PC-9 (cell line): ENCODE measurements at regions not wholly inside any gene's neighbourhood (a gene's known extent, or its start where the extent isn't known, plus 50 kb on each side); places are given as distances from the start of the nearest gene placed in this dataset.

ENCODE experiments used
- BruUV-seq: library from RNA; stranded (reverse); fragments of 400-500 nt; replicated peaks from 2 replicates; lab custom pipeline; 2021; lab: Mats Ljungman, UMichigan
- CTCF ChIA-PET: fragments of 300-600 bp; sonication (Branson Sonifier 250); formaldehyde crosslinking; loops from one replicate; lab custom pipeline; 2022; ENCODE audit warnings: antibody characterized with exemption; lab: Charles Lee
- POLR2A ChIA-PET: fragments of 300-600 bp; sonication (Branson Sonifier 250); formaldehyde crosslinking; loops from one replicate; lab custom pipeline; 2022; ENCODE audit warnings: antibody characterized with exemption; ENCODE audit not compliant: unreplicated experiment; lab: Charles Lee
- DNase-seq, 2 experiments: peaks; one replicate each; pipeline versions ENCODE4 v3.0.0 to v3.0.0-alpha.2; 2015 to 2022; ENCODE audit warnings: mixed read lengths in 1 of 2
- H2AFZ ChIP-seq: fragments of 200-600 bp; sonication (generic); 2 replicates; pipeline ENCODE4 v1.8.1; 2017; ENCODE audit warnings: antibody characterized with exemption
- H3F3A ChIP-seq: fragments of 200-600 bp; sonication (generic); 2 replicates; pipeline ENCODE4 v1.8.1; 2017; ENCODE audit warnings: antibody characterized with exemption, mild to moderate bottlenecking, low read depth; ENCODE audit not compliant: insufficient read depth
- H3K27ac ChIP-seq: fragments of 200-600 bp; sonication (generic); 2 replicates; pipeline ENCODE4 v1.6.1; 2016; ENCODE audit warnings: mixed run types
- H3K27me3 ChIP-seq: fragments of 200-600 bp; sonication (generic); 2 replicates; pipeline ENCODE4 v1.6.1; 2016; ENCODE audit warnings: low read depth, mixed run types; ENCODE audit not compliant: insufficient read depth
- H3K36me3 ChIP-seq: fragments of 200-600 bp; sonication (generic); 2 replicates; pipeline ENCODE4 v1.6.1; 2016; ENCODE audit warnings: low read depth, mixed run types
- H3K4me1 ChIP-seq: fragments of 200-600 bp; sonication (generic); replicated peaks from 2 replicates; pipeline ENCODE4 v1.6.1; 2016; ENCODE audit warnings: mixed run types; ENCODE audit not compliant: insufficient read depth
- H3K4me2 ChIP-seq: fragments of 200-600 bp; sonication (generic); 2 replicates; pipeline ENCODE4 v1.6.1; 2017; ENCODE audit warnings: mixed run types
- H3K4me3 ChIP-seq: fragments of 200-600 bp; sonication (generic); 2 replicates; pipeline ENCODE4 v1.6.1; 2016; ENCODE audit warnings: mixed run types
- H3K79me2 ChIP-seq: fragments of 200-600 bp; sonication (generic); 2 replicates; pipeline ENCODE4 v1.6.1; 2017; ENCODE audit warnings: low read depth, mixed run types
- H3K9me2 ChIP-seq: fragments of 200-600 bp; sonication (generic); 2 replicates; pipeline ENCODE4 v1.8.1; 2017; ENCODE audit warnings: mild to moderate bottlenecking; ENCODE audit not compliant: insufficient read depth
- H3K9me3 ChIP-seq: fragments of 200-600 bp; sonication (generic); 2 replicates; pipeline ENCODE4 v1.8.1; 2016; ENCODE audit warnings: low read depth; ENCODE audit not compliant: insufficient read depth
- H4K20me1 ChIP-seq: fragments of 200-600 bp; sonication (generic); 2 replicates; pipeline ENCODE4 v1.8.1; 2017; ENCODE audit not compliant: insufficient read depth
- CTCF ChIP-seq: fragments of 200-600 bp; sonication (generic); conservative IDR thresholded peaks from 2 replicates; pipeline ENCODE4 v1.6.1; 2017; ENCODE audit warnings: mixed run types, antibody characterized with exemption, mild to moderate bottlenecking, moderate library complexity
- EZH2 ChIP-seq: fragments of 200-600 bp; sonication (generic); IDR thresholded peaks from 2 replicates; pipeline ENCODE4 v1.8.0; 2017; ENCODE audit warnings: antibody characterized with exemption, low read depth
- intact Hi-C: fragments of 100-400 bp; cut with micrococcal nuclease; formaldehyde crosslinking; loops from one replicate; pipeline ENCODE4 v1.10.0; 2022; ENCODE audit not compliant: unreplicated experiment

GRCh38 chr5:3833566-3833965 is 237.9 kb downstream of the IRX1 start:
- Histone ChIP-seq H3K27me3 (peaks cover 5% of the 10 kb centered on the region; the same call in 1 of the 2 replicates), H2AFZ (no peak overlapping the region), H3K4me3 (no peak overlapping the region), H3K9me3 (no peaks in the 10 kb centered on the region), H3K4me2 (no peak overlapping the region), H3K36me3 (no peaks in the 10 kb centered on the region), H3K27ac (no peak overlapping the region), H3K79me2 (no peaks in the 10 kb centered on the region), H3K9me2 (no peaks in the 10 kb centered on the region), H3F3A (no peaks in the 10 kb centered on the region), H3K4me1 (no peaks in the 10 kb centered on the region), H4K20me1 (no peaks in the 10 kb centered on the region)
- no TSS peak for BruUV-seq
- ChIA-PET POLR2A (no interaction called here), CTCF (no interaction called here)
- intact Hi-C loops, result no loop called here
- DNase-seq, result no peak
- TF ChIP-seq EZH2, result no peak
- TF ChIP-seq CTCF, result no peak

- Histone ChIP-seq H3K4me3 (no peak overlapping the region), H3K4me1 (no peaks in the 10 kb centered on the region), H3K79me2 (no peaks in the 10 kb centered on the region), H3K27me3 (peaks cover 5% of the 10 kb centered on the region; the same call in 1 of the 2 replicates), H3K36me3 (no peaks in the 10 kb centered on the region), H3K9me2 (no peaks in the 10 kb centered on the region), H3K4me2 (no peak overlapping the region), H2AFZ (no peak overlapping the region), H3K9me3 (no peaks in the 10 kb centered on the region), H3F3A (no peaks in the 10 kb centered on the region), H3K27ac (no peak overlapping the region), H4K20me1 (no peaks in the 10 kb centered on the region)
- TF ChIP-seq CTCF (no peak), EZH2 (no peak)
- CTCF ChIA-PET, result no interaction called here
- no TSS peak for BruUV-seq
- DNase-seq, result no peak
- intact Hi-C loops, result no loop called here
- POLR2A ChIA-PET, result no interaction called here
Observed at GRCh38 chr5:3835811-3836210, 240.2 kb downstream of the IRX1 start.

- DNase-seq, result no peak
- BruUV-seq, result no TSS peak
Observed at GRCh38 chr5:3836528-3836927, 240.9 kb downstream of the IRX1 start.

More at GRCh38 chr5:3836528-3836927, 240.9 kb downstream of the IRX1 start:
- Histone ChIP-seq H3K27me3 (peaks cover 9% of the 10 kb centered on the region), H3K4me1 (no peaks in the 10 kb centered on the region), H3K27ac (no peak overlapping the region), H3K9me2 (no peaks in the 10 kb centered on the region), H3K9me3 (no peaks in the 10 kb centered on the region), H3K4me2 (no peak overlapping the region), H3K4me3 (no peak overlapping the region), H2AFZ (no peak overlapping the region), H3K36me3 (no peaks in the 10 kb centered on the region), H4K20me1 (no peaks in the 10 kb centered on the region), H3F3A (no peaks in the 10 kb centered on the region), H3K79me2 (no peaks in the 10 kb centered on the region)
- intact Hi-C loops, result no loop called here
- CTCF ChIA-PET, result no interaction called here
- POLR2A ChIA-PET, result no interaction called here
- TF ChIP-seq EZH2, result no peak
- no peak for TF ChIP-seq CTCF
